OCI-LY7 (cell line): ENCODE measurements at regions not wholly inside any gene's neighbourhood (a gene's known extent, or its start where the extent isn't known, plus 50 kb on each side); places are given as distances from the start of the nearest gene placed in this dataset.

ENCODE experiments used
- BruUV-seq: library from RNA; stranded (reverse); fragments of 400-500 nt; replicated peaks from 2 replicates; lab custom pipeline; 2021; lab: Mats Ljungman, UMichigan
- CTCF ChIA-PET: fragments of 300-600 bp; sonication (Branson Sonifier 250); formaldehyde crosslinking; loops from one replicate; lab custom pipeline; 2022; ENCODE audit warnings: antibody characterized with exemption; ENCODE audit not compliant: unreplicated experiment; lab: Charles Lee
- POLR2A ChIA-PET: fragments of 300-600 bp; sonication (Branson Sonifier 250); formaldehyde crosslinking; loops from one replicate; lab custom pipeline; 2022; ENCODE audit warnings: antibody characterized with exemption; lab: Charles Lee
- DNase-seq: peaks from one replicate; pipeline ENCODE4 v3.0.0-alpha.2; 2015; ENCODE audit warnings: low spot score
- H2AFZ ChIP-seq: fragments of 200-600 bp; sonication (generic), shearing (Covaris generic); 2 replicates; pipeline ENCODE4 v1.6.1; 2014; ENCODE audit warnings: mild to moderate bottlenecking, antibody characterized with exemption, low read length, moderate library complexity
- H3K27ac ChIP-seq: fragments of 200-600 bp; sonication (generic); 2 replicates; pipeline ENCODE4 v1.5.1; 2014; ENCODE audit warnings: mixed run types, low read depth, mild to moderate bottlenecking, moderate library complexity, low read length, inconsistent platforms; ENCODE audit not compliant: poor library complexity, severe bottlenecking
- H3K36me3 ChIP-seq: fragments of 200-600 bp; sonication (generic); 2 replicates; pipeline ENCODE4 v1.6.1; 2014; ENCODE audit warnings: mild to moderate bottlenecking, antibody characterized with exemption, low read length, moderate library complexity, mixed read lengths; ENCODE audit not compliant: insufficient read depth
- H3K4me1 ChIP-seq: fragments of 200-600 bp; sonication (generic); 2 replicates; pipeline ENCODE4 v1.5.1; 2014; ENCODE audit warnings: mild to moderate bottlenecking, low read length; ENCODE audit not compliant: insufficient read depth, poor library complexity, severe bottlenecking
- H3K4me2 ChIP-seq: fragments of 200-600 bp; sonication (generic); 2 replicates; pipeline ENCODE4 v1.6.1; 2014; ENCODE audit warnings: mild to moderate bottlenecking, low read length
- H3K4me3 ChIP-seq: fragments of 200-600 bp; sonication (generic); 2 replicates; pipeline ENCODE4 v1.5.1; 2014; ENCODE audit warnings: mild to moderate bottlenecking, low read depth, low read length; ENCODE audit not compliant: poor library complexity, severe bottlenecking
- H3K79me2 ChIP-seq: fragments of 200-600 bp; sonication (generic); 2 replicates; pipeline ENCODE4 v1.6.1; 2016; ENCODE audit warnings: low read depth, mild to moderate bottlenecking, low read length, moderate library complexity, mixed read lengths; ENCODE audit not compliant: insufficient read depth
- H3K9me2 ChIP-seq: fragments of 200-600 bp; sonication (generic); 2 replicates; pipeline ENCODE4 v1.6.1; 2016; ENCODE audit warnings: mild to moderate bottlenecking, low read length, mixed read lengths; ENCODE audit not compliant: insufficient read depth
- H3K9me3 ChIP-seq: fragments of 200-600 bp; sonication (generic); 2 replicates; pipeline ENCODE4 v1.6.1; 2014; ENCODE audit warnings: mild to moderate bottlenecking, mixed run types, low read length, mixed read lengths
- H4K20me1 ChIP-seq: fragments of 200-600 bp; sonication (generic); 2 replicates; pipeline ENCODE4 v1.6.1; 2014; ENCODE audit warnings: mild to moderate bottlenecking, antibody characterized with exemption, low read length, moderate library complexity, mixed read lengths; ENCODE audit not compliant: insufficient read depth
- EZH2phosphoT487 ChIP-seq: fragments of 200-600 bp; sonication (generic); IDR thresholded peaks from 2 replicates; pipeline ENCODE4 v1.6.1; 2018; ENCODE audit warnings: low read depth, borderline replicate concordance, mild to moderate bottlenecking, mixed run types, antibody characterized with exemption, low read length, moderate library complexity, mixed read lengths
- intact Hi-C: fragments of 100-400 bp; cut with micrococcal nuclease; formaldehyde crosslinking; loops from one replicate; pipeline ENCODE4 v1.10.0; 2022; ENCODE audit not compliant: unreplicated experiment
- TF ChIP-seq, protein P1 (sequence below): fragments of 200-600 bp; sonication (generic); conservative IDR thresholded peaks from 2 replicates; pipeline ENCODE4 v1.5.1; 2014; ENCODE audit warnings: mild to moderate bottlenecking, antibody characterized with exemption, low read length, moderate library complexity, mixed read lengths

DNA sequence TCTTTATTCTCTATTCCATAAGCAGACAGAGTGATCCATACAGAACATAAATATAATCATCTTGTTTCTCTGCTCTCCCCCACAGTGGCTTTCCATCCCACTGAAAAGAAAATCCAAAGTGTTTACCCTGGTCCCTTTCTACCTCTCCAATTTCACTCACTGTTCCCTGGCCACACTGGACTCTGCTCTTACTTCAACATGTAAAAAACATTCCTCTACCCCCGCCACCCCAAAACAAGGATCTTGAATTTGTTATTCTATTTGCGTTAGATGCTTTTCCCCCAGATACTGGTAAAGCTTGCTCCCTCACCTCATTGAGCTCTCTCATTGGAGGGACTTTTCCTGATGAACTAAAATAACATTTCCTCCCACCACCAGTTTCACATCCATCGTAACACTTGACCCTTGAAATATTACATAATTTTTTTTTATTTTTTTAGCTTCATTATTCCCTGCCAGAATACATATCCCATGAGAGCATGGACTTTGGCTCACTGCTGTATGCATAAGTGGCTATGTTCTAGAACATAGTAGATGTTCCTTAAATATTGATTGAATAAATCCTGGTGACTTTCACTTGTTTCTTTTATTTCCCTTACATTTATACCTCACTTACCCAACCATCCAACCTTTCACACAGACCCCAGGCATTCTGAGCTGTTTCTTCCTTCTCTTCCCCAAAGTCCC is 162.7 kb upstream of the MEIS2 start:
- intact Hi-C loops = no loop called here
- H2AFZ ChIP-seq = no peak overlapping the region
- no peaks in the 10 kb centered on the region for H4K20me1 ChIP-seq
- no TSS peak for BruUV-seq
- no peak overlapping the region for H3K4me2 ChIP-seq
- H3K9me3 ChIP-seq = no peaks in the 10 kb centered on the region
- no peak overlapping the region for H3K4me3 ChIP-seq
- no peaks in the 10 kb centered on the region for H3K9me2 ChIP-seq
- no peak for DNase-seq
- TF ChIP-seq, protein P1, sequence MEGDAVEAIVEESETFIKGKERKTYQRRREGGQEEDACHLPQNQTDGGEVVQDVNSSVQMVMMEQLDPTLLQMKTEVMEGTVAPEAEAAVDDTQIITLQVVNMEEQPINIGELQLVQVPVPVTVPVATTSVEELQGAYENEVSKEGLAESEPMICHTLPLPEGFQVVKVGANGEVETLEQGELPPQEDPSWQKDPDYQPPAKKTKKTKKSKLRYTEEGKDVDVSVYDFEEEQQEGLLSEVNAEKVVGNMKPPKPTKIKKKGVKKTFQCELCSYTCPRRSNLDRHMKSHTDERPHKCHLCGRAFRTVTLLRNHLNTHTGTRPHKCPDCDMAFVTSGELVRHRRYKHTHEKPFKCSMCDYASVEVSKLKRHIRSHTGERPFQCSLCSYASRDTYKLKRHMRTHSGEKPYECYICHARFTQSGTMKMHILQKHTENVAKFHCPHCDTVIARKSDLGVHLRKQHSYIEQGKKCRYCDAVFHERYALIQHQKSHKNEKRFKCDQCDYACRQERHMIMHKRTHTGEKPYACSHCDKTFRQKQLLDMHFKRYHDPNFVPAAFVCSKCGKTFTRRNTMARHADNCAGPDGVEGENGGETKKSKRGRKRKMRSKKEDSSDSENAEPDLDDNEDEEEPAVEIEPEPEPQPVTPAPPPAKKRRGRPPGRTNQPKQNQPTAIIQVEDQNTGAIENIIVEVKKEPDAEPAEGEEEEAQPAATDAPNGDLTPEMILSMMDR = no peak
- no peak for TF ChIP-seq EZH2phosphoT487
- no peaks in the 10 kb centered on the region for H3K4me1 ChIP-seq
- no peaks in the 10 kb centered on the region for H3K79me2 ChIP-seq
- ChIA-PET CTCF (no interaction called here), POLR2A (no interaction called here)
- H3K27ac ChIP-seq = no peak overlapping the region
- no peaks in the 10 kb centered on the region for H3K36me3 ChIP-seq

DNA sequence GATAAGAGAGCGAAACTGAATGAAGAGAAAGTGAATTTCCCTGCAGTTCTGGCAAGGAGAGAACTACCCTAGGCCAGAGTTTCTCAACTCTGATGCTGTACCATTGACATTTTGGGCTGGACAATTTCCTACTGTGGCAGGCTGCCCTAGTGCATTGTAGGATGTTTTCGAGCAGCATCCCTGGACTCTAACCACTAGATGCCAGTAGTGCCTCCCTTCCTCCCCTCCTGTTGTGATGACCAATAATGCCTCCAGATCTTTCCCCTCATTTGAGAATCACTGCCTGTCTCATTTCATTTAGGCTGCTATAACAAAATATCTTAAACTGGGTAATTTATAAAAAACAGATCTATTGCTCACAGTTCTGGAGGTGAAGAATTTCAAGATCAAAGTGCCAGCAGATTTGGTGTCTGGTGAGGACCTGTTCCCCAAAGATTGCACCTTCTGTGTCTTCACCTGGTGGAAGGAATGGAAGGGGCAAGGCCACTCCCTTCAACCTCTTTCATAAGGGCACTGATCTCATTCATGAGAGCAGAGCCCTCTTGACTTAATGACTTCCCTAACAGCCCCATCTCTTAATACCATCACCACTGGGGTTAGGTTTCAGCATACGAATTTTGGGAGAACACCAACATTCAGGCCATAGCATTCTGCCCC is 188.9 kb upstream of the MEIS2 start:
- H2AFZ ChIP-seq = no peak overlapping the region
- no TSS peak for BruUV-seq
- no peaks in the 10 kb centered on the region for H3K9me3 ChIP-seq
- H3K79me2 ChIP-seq = no peaks in the 10 kb centered on the region
- no peaks in the 10 kb centered on the region for H4K20me1 ChIP-seq
- no peak overlapping the region for H3K27ac ChIP-seq
- CTCF ChIA-PET = no interaction called here
- POLR2A ChIA-PET = no interaction called here
- no peaks in the 10 kb centered on the region for H3K9me2 ChIP-seq
- intact Hi-C loops = no loop called here
- no peaks in the 10 kb centered on the region for H3K36me3 ChIP-seq
- no peak overlapping the region for H3K4me2 ChIP-seq
- H3K4me3 ChIP-seq = no peak overlapping the region
- TF ChIP-seq, protein P1 = peak; percentile 49
- TF ChIP-seq EZH2phosphoT487 = no peak
- no peaks in the 10 kb centered on the region for H3K4me1 ChIP-seq
- peak; percentile 1 for DNase-seq

DNA sequence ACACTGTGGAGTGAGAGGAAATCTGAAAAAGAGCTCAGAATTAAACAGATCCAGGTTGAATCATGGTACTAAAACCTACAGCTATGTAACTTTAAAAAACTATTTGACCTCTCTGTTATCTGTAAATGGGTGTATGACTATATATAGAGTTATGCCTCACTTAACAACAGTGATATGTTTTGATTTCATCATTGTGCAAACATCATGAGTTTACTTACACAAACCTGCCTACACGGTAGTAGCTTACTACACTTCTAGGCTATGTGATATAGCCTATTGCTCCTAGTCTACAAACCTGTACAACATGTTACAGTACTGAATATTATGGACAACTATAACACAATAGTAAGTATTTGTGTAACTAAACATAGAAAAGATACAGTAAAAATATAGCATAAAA is 191.6 kb upstream of the MEIS2 start:
- intact Hi-C loops = no loop called here
- H3K9me2 ChIP-seq = no peaks in the 10 kb centered on the region
- no peaks in the 10 kb centered on the region for H4K20me1 ChIP-seq
- no peak overlapping the region for H3K4me3 ChIP-seq
- no TSS peak for BruUV-seq
- no peak for TF ChIP-seq EZH2phosphoT487
- TF ChIP-seq, protein P1 = no peak
- no peaks in the 10 kb centered on the region for H3K79me2 ChIP-seq
- ChIA-PET POLR2A (interaction anchor here (0.5 to 0.9 kb wide), 3 partner anchors 194 to 1213 kb away, joined by 3 to 4 read pairs (median 4); no protein-coding TSS in a partner anchor), CTCF (no interaction called here)
- H3K36me3 ChIP-seq = no peaks in the 10 kb centered on the region
- DNase-seq = no peak
- H3K27ac ChIP-seq = no peak overlapping the region
- no peaks in the 10 kb centered on the region for H3K4me1 ChIP-seq
- H3K9me3 ChIP-seq = no peaks in the 10 kb centered on the region
- no peak overlapping the region for H3K4me2 ChIP-seq
- no peak overlapping the region for H2AFZ ChIP-seq
